PC-9 (cell line): ENCODE measurements at regions not wholly inside any gene's neighbourhood (a gene's known extent, or its start where the extent isn't known, plus 50 kb on each side); places are given as distances from the start of the nearest gene placed in this dataset.

Experiments used
- BruUV-seq: library from RNA; stranded (reverse); fragments of 400-500 nt; replicated peaks from 2 replicates; lab custom pipeline; 2021; lab: Mats Ljungman, UMichigan
- CTCF ChIA-PET: fragments of 300-600 bp; sonication (Branson Sonifier 250); formaldehyde crosslinking; loops from one replicate; lab custom pipeline; 2022; ENCODE audit warnings: antibody characterized with exemption; lab: Charles Lee
- POLR2A ChIA-PET: fragments of 300-600 bp; sonication (Branson Sonifier 250); formaldehyde crosslinking; loops from one replicate; lab custom pipeline; 2022; ENCODE audit warnings: antibody characterized with exemption; ENCODE audit not compliant: unreplicated experiment; lab: Charles Lee
- DNase-seq, 2 experiments: peaks; one replicate each; pipeline versions ENCODE4 v3.0.0 to v3.0.0-alpha.2; 2015 to 2022; ENCODE audit warnings: mixed read lengths in 1 of 2
- H2AFZ ChIP-seq: fragments of 200-600 bp; sonication (generic); 2 replicates; pipeline ENCODE4 v1.8.1; 2017; ENCODE audit warnings: antibody characterized with exemption
- H3F3A ChIP-seq: fragments of 200-600 bp; sonication (generic); 2 replicates; pipeline ENCODE4 v1.8.1; 2017; ENCODE audit warnings: antibody characterized with exemption, mild to moderate bottlenecking, low read depth; ENCODE audit not compliant: insufficient read depth
- H3K27ac ChIP-seq: fragments of 200-600 bp; sonication (generic); 2 replicates; pipeline ENCODE4 v1.6.1; 2016; ENCODE audit warnings: mixed run types
- H3K27me3 ChIP-seq: fragments of 200-600 bp; sonication (generic); 2 replicates; pipeline ENCODE4 v1.6.1; 2016; ENCODE audit warnings: low read depth, mixed run types; ENCODE audit not compliant: insufficient read depth
- H3K36me3 ChIP-seq: fragments of 200-600 bp; sonication (generic); 2 replicates; pipeline ENCODE4 v1.6.1; 2016; ENCODE audit warnings: low read depth, mixed run types
- H3K4me1 ChIP-seq: fragments of 200-600 bp; sonication (generic); replicated peaks from 2 replicates; pipeline ENCODE4 v1.6.1; 2016; ENCODE audit warnings: mixed run types; ENCODE audit not compliant: insufficient read depth
- H3K4me2 ChIP-seq: fragments of 200-600 bp; sonication (generic); 2 replicates; pipeline ENCODE4 v1.6.1; 2017; ENCODE audit warnings: mixed run types
- H3K4me3 ChIP-seq: fragments of 200-600 bp; sonication (generic); 2 replicates; pipeline ENCODE4 v1.6.1; 2016; ENCODE audit warnings: mixed run types
- H3K79me2 ChIP-seq: fragments of 200-600 bp; sonication (generic); 2 replicates; pipeline ENCODE4 v1.6.1; 2017; ENCODE audit warnings: low read depth, mixed run types
- H3K9me2 ChIP-seq: fragments of 200-600 bp; sonication (generic); 2 replicates; pipeline ENCODE4 v1.8.1; 2017; ENCODE audit warnings: mild to moderate bottlenecking; ENCODE audit not compliant: insufficient read depth
- H3K9me3 ChIP-seq: fragments of 200-600 bp; sonication (generic); 2 replicates; pipeline ENCODE4 v1.8.1; 2016; ENCODE audit warnings: low read depth; ENCODE audit not compliant: insufficient read depth
- H4K20me1 ChIP-seq: fragments of 200-600 bp; sonication (generic); 2 replicates; pipeline ENCODE4 v1.8.1; 2017; ENCODE audit not compliant: insufficient read depth
- CTCF ChIP-seq: fragments of 200-600 bp; sonication (generic); conservative IDR thresholded peaks from 2 replicates; pipeline ENCODE4 v1.6.1; 2017; ENCODE audit warnings: mixed run types, antibody characterized with exemption, mild to moderate bottlenecking, moderate library complexity
- EZH2 ChIP-seq: fragments of 200-600 bp; sonication (generic); IDR thresholded peaks from 2 replicates; pipeline ENCODE4 v1.8.0; 2017; ENCODE audit warnings: antibody characterized with exemption, low read depth
- intact Hi-C: fragments of 100-400 bp; cut with micrococcal nuclease; formaldehyde crosslinking; loops from one replicate; pipeline ENCODE4 v1.10.0; 2022; ENCODE audit not compliant: unreplicated experiment

DNA sequence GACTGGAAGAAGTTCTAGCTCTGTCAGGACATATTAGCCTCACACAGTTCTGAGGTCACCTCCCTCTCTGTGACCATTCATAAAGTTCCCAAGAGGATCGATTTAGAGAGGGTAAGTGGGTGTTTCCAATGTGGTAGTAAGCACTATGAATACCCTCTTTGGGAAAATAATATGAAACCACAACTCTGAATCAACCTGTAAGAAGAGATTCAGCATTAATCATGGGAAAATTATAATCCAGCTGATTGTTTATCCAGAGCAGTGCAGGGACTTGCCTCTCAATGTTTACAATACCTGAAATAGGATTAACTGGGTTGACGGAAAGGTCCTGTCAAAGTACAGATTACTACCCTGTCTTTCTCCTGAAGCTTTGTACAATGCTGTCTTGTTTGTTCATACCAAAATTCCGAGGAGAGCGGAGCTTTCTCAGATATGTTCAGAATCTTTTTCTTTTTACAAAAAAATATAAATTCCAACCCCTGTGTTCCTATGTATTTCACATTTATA, 302.9 kb upstream of the DPPA4 start:
- Histone ChIP-seq H3K36me3 (no peaks in the 10 kb centered on the region), H3K4me2 (no peak overlapping the region), H3K27ac (no peak overlapping the region), H3K9me2 (no peaks in the 10 kb centered on the region), H3K9me3 (no peaks in the 10 kb centered on the region; the same call in 1 of the 2 replicates), H3K79me2 (no peaks in the 10 kb centered on the region), H3F3A (peaks cover 17% of the 10 kb centered on the region), H2AFZ (no peak overlapping the region), H3K4me1 (peaks cover 40% of the 10 kb centered on the region), H3K4me3 (no peak overlapping the region), H3K27me3 (no peaks in the 10 kb centered on the region), H4K20me1 (no peaks in the 10 kb centered on the region)
- ChIA-PET CTCF (no interaction called here), POLR2A (no interaction called here)
- TF ChIP-seq CTCF (no peak), EZH2 (no peak)
- DNase-seq, result no peak
- BruUV-seq, result no TSS peak
- intact Hi-C loops, result no loop called here

- Histone ChIP-seq H3K36me3 (no peaks in the 10 kb centered on the region), H4K20me1 (no peaks in the 10 kb centered on the region), H3K79me2 (no peaks in the 10 kb centered on the region), H3K27ac (peak overlapping the region; percentile 68), H3F3A (peaks cover 17% of the 10 kb centered on the region), H3K9me2 (no peaks in the 10 kb centered on the region), H3K9me3 (no peaks in the 10 kb centered on the region; the same call in 1 of the 2 replicates), H3K27me3 (no peaks in the 10 kb centered on the region), H3K4me3 (no peak overlapping the region), H3K4me2 (peak overlapping the region; percentile 37), H2AFZ (0 out of 2 replicates have a peak overlapping the region, but pooled peaks have one; percentile 1), H3K4me1 (peaks cover 40% of the 10 kb centered on the region)
- POLR2A ChIA-PET, result no interaction called here
- DNase-seq, result peak in 1 of 2 experiments; percentile 77
- CTCF ChIA-PET, result no interaction called here
- intact Hi-C loops, result loop anchor here (2.0 kb wide), 1 partner anchor 87 kb away; no protein-coding TSS in a partner anchor
- no TSS peak for BruUV-seq
- TF ChIP-seq CTCF (no peak), EZH2 (no peak)
Measured at GRCh38 chr3:109642025-109642424, 304.7 kb upstream of the DPPA4 start.

DNA sequence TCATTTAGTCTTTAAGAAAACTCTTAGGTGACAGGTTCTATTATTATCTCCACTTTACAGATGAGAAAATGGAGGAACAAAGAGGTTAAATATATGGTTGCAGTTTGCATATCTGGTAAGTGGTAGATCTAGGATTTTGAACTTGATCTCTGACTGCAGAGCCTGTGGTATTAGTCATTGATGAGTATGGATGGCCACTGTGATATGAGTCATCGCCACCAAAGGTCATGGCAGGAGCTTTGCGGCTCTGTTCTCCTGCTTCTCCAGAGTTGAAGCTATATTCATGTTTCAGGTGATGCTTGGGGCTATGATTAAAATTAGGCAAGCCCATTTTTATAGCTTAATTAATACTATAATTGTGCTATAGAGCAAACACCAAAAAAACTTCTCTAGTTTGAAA, 306.2 kb upstream of the DPPA4 start:
- DNase-seq, result peak; percentile 55 to 83
- CTCF ChIA-PET, result interaction anchor here (0.6 kb wide), 4 partner anchors 9 to 1743 kb away, joined by 3 to 5 read pairs (median 4); no protein-coding TSS in a partner anchor
- peaks cover 17% of the 10 kb centered on the region for H3F3A ChIP-seq
- no peak for TF ChIP-seq EZH2
- TF ChIP-seq CTCF, result no peak
- peak overlapping the region; percentile 17 for H3K27ac ChIP-seq
- no peaks in the 10 kb centered on the region for H4K20me1 ChIP-seq
- peak overlapping the region; percentile 2; the same call in 1 of the 2 replicates for H3K4me2 ChIP-seq
- H3K79me2 ChIP-seq, result no peaks in the 10 kb centered on the region
- no peaks in the 10 kb centered on the region for H3K27me3 ChIP-seq
- no peak overlapping the region for H3K4me3 ChIP-seq
- no peaks in the 10 kb centered on the region for H3K9me2 ChIP-seq
- intact Hi-C loops, result loop anchor here (1.0 to 2.0 kb wide), 2 partner anchors 42 to 89 kb away; no protein-coding TSS in a partner anchor
- peaks cover 40% of the 10 kb centered on the region for H3K4me1 ChIP-seq
- H3K9me3 ChIP-seq, result no peaks in the 10 kb centered on the region; the same call in 1 of the 2 replicates
- no peaks in the 10 kb centered on the region for H3K36me3 ChIP-seq
- POLR2A ChIA-PET, result no interaction called here
- no peak overlapping the region for H2AFZ ChIP-seq
- no TSS peak for BruUV-seq
